GM12891 (cell line): ENCODE measurements at regions not wholly inside any gene's neighbourhood (a gene's known extent, or its start where the extent isn't known, plus 50 kb on each side); places are given as distances from the start of the nearest gene placed in this dataset.
"Not testable (repeated sequence)": the region's sequence is repeated elsewhere in the genome, so short reads cannot be mapped to it uniquely, and the experiment has no call there.

Experiments
- PAX5 ChIP-seq: IDR thresholded peaks from 2 replicates; pipeline ENCODE4 v1.6.1; 2011; ENCODE audit warnings: low read length, moderate library complexity, mild to moderate bottlenecking; ENCODE audit not compliant: insufficient read depth, severe bottlenecking
- POLR2A ChIP-seq: IDR thresholded peaks from 2 replicates; pipeline ENCODE4 v1.6.1; 2011; ENCODE audit warnings: low read depth, low read length, control low read depth
- POLR2AphosphoS5 ChIP-seq: IDR thresholded peaks from 2 replicates; pipeline ENCODE4 v1.6.1; 2011; ENCODE audit warnings: low read depth, low read length, control low read depth
- POU2F2 ChIP-seq: IDR thresholded peaks from 2 replicates; pipeline ENCODE4 v1.6.1; 2011; ENCODE audit warnings: low read depth, mild to moderate bottlenecking, control low read depth, low read length, moderate library complexity
- SPI1 ChIP-seq: IDR thresholded peaks from 2 replicates; pipeline ENCODE4 v1.6.1; 2011; ENCODE audit warnings: low read depth, low read length, control low read depth
- TAF1 ChIP-seq: IDR thresholded peaks from 2 replicates; pipeline ENCODE4 v1.6.1; 2011; ENCODE audit warnings: low read depth, low read length, control low read depth

DNA sequence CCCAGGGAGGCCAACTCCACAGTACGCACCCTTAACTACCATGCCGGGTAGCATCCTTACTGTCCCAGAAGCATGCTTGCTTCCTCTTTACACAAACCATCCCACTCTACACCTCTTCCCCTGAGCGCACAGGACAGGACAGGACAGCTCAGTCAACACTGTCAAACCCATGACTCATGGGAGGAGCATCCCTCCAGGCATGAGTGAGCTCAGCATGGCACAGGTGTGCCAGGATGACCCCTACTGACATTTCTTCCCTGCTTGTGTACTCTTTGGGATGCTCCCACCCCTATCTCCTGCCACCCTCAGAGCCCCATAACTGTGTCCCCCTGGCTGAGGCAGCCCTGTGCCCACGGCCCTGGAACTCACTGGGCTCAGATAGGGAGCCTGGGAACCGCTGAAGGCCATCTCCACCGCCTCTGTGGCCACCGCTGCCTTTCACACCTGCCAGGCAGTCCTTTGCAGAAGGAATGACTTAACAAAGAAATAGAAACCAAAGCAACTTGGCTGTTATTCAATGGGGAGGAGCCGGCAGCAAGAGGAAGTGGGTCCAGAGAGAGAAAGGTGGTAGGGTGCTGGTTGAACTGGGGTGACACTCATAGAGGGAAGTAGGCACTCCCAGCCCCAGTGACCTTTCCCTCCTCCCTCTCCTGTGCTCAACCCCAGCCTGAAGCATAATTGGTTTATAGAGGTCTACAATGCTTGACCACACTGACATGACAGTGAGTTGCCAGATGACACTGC, 119.1 kb downstream of the CDRT15L2 start:
- TF ChIP-seq POLR2A, POLR2AphosphoS5, PAX5, TAF1, POU2F2: not testable (repeated sequence)
- TF ChIP-seq SPI1, result peak; percentile 73
